VCaP (cell line): ENCODE measurements at regions not wholly inside any gene's neighbourhood (a gene's known extent, or its start where the extent isn't known, plus 50 kb on each side); places are given as distances from the start of the nearest gene placed in this dataset.

Experiments
- H3K27ac ChIP-seq: fragments of 450-650 bp; 2 replicates; pipeline ENCODE4 v1.5.1; 2017
- CTCF ChIP-seq: fragments of 450-650 bp; conservative IDR thresholded peaks from 2 replicates; pipeline ENCODE4 v1.5.1; 2017; ENCODE audit warnings: mild to moderate bottlenecking, moderate library complexity

- no peak for TF ChIP-seq CTCF
- H3K27ac ChIP-seq, result no peak overlapping the region
Measured at GRCh38 chr4:137180349-137180748, 351.9 kb downstream of the PCDH18 start.

GRCh38 chr4:137156807-137157206 lies 375.5 kb downstream of the PCDH18 start:
- no peak for TF ChIP-seq CTCF
- H3K27ac ChIP-seq, result no peak overlapping the region

- no peak for TF ChIP-seq CTCF
- no peak overlapping the region for H3K27ac ChIP-seq
Measured at GRCh38 chr4:137156054-137156453, 376.2 kb downstream of the PCDH18 start.

- TF ChIP-seq CTCF, result no peak
- H3K27ac ChIP-seq, result no peak overlapping the region
Measured at GRCh38 chr4:137131201-137131600, 401.1 kb downstream of the PCDH18 start.

- no peak overlapping the region for H3K27ac ChIP-seq
- no peak for TF ChIP-seq CTCF
Measured at GRCh38 chr4:137129845-137130244, 402.4 kb downstream of the PCDH18 start.

GRCh38 chr4:137129441-137129840 lies 402.9 kb downstream of the PCDH18 start:
- H3K27ac ChIP-seq, result no peak overlapping the region
- TF ChIP-seq CTCF, result no peak

GRCh38 chr4:137125011-137125410 lies 407.3 kb downstream of the PCDH18 start:
- no peak overlapping the region for H3K27ac ChIP-seq
- no peak for TF ChIP-seq CTCF
